ENCODE measurements at regions not wholly inside any gene's neighbourhood (a gene's known extent, or its start where the extent isn't known, plus 50 kb on each side); places are given as distances from the start of the nearest gene placed in this dataset.

GRCh38 chr5:114305402-114306207 is 56.3 kb upstream of the KCNN2 start:
- no peak for TF ChIP-seq EZH2phosphoT487 (IDR thresholded peaks at IDR 0.05; ENCODE audit: low read depth)
- peak; percentile 66 for TF ChIP-seq CTCF (IDR thresholded peaks at IDR 0.05; ENCODE audit: low read depth, low read length)
